GM19351 (cell line): ENCODE measurements at regions not wholly inside any gene's neighbourhood (a gene's known extent, or its start where the extent isn't known, plus 50 kb on each side); places are given as distances from the start of the nearest gene placed in this dataset.
"Not testable (repeated sequence)": the region's sequence is repeated elsewhere in the genome, so short reads cannot be mapped to it uniquely, and the experiment has no call there.

ENCODE experiments used
- ATAC-seq: cut with Tn5 transposase; IDR thresholded peaks from one replicate; pipeline ENCODE4 v1.9.1; 2021; ENCODE audit warnings: mild to moderate bottlenecking, moderate library complexity; ENCODE audit not compliant: unreplicated experiment

DNA sequence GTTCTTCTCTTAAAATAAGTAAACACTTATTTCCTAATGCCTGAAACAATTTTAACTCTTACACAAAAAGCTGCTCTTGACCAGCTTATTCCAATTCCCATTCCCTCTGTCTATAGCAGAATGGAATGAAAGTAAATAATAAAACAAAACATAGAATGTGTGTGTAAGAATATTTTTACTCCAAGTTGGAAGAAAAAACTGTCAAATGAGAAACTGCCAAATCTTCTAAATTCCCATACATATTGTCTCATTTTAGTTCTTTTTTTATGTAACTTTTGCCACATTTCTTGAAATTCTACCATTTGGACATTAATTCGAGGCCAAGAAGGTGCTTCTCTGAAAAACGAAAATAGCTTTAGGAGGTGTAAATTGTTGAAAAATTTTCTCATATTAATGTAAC, 477.1 kb downstream of the FAT4 start:
- ATAC-seq, result no peak

DNA sequence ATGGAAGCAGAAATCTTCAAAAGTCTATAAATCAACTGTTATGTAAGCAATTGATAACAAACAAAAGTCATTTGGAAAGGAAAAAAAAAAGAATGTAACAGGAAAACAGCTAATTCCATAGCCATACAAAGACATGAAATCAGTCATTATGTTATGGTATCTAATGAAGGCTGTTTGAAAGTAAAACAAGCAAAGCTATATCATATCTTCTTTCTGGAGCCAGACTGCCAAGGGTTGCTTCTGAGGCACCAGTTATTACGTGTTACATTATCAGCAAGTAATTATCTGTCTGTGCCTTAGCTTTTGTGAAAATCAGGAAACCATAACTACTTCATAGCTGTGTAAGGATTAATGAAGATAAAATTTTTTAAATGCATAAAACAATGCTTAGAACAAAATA, 480.2 kb downstream of the FAT4 start:
- ATAC-seq, result no peak

- ATAC-seq, result no peak
Measured at GRCh38 chr4:125796138-125796537, 481.4 kb downstream of the FAT4 start.

- ATAC-seq, result not testable (repeated sequence)
Measured at GRCh38 chr4:125797621-125798020, 482.9 kb downstream of the FAT4 start.

- no peak for ATAC-seq
Measured at GRCh38 chr4:125801373-125801772, 486.6 kb downstream of the FAT4 start.

DNA sequence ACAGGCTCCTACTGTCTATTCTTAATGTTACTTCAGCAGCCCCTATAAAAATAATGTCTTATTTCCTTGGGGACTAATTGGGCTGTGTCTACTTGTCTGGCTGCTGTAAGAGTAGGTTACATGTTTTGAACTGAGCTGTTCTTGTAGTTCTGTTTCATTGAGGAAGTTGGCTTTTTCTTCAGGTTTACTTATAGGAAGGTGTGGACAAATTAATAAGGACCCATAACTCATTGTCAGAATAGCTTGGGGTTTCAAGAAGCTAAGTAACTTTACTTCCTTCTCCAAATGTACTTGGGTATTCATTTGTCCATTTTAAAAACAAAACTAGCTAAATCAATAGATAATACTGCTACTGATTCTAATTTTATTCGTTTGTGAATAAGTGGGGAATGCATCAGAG, 487.2 kb downstream of the FAT4 start:
- no peak for ATAC-seq

DNA sequence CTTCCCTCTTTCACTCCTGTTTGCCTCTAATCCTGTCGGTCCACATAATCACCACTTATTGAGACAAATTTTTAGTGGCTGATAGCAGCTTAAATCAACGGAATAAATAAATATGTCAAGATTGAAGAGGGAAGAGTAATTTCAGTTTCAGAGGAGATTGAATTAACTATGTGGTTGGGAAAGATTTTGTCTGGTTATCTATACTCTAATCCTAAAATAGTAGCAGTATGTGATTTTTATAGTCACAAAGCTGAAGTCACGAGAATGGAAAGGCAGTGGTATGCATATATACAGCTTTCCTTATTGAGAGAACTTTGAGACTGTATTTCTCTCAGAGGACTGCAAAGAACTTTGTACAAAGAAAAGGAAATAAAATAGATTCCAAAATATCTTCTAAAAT, 493.3 kb downstream of the FAT4 start:
- no peak for ATAC-seq

DNA sequence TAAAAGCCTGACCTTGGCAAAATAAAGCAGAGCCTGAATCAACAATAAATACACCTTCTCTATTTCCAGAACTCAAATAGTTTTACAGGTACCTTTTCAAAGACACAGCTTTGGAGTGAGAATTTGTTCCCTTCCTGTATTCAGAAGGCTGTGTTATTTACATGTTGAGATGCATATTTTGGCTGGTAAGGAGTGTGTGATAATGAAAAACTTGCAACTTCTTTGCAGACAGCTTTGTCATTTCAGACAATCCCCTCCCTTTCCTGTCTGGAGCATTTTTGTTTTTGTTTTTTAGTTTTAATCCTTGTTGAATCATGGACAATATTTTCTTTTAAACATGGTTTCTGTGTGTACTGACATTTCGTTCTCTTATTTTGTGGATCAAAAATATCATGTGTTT, 493.8 kb downstream of the FAT4 start:
- ATAC-seq, result no peak

- ATAC-seq, result no peak
Measured at GRCh38 chr4:125811892-125812291, 497.1 kb downstream of the FAT4 start.

DNA sequence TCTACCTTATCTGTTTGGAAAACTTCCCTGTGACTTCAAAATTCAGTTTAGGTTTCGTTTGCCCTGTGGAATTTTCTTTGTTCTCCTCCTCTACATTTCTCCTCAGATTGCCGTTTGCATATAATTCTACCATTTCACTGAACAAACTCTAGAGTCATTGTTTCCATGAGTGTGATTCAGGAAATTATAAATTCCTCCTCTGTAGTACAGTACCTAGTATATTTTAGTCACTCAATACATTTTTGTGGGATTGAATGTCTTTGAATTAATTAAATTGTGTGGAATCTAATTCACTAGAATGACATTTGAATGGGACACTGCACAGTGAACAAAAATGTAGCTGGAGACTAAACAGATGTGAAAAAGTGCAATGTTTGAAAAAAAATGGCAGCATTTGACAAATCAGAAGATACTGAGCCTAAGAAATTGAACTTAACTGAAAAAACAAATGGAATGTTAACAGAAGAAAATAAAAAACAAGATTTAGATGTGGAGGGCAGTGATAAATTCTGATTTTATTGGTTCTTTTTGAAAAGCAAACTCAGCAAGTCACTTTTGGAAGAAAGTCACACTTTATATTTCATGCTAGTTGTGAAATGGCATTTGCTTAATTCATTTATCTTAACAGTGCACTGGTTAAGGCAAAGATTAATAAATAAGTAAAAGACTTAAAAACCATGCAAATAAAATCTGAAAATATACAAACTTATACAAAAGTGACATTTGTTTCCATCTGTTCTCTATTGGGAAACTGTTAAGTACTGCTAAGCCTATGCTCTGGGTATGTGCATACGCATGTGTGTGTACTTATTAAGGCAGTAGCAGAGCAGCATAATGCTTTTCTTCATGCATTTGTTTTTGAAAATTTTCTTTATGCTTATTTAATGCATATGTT, 512.3 kb downstream of the FAT4 start:
- ATAC-seq, result no peak

GRCh38 chr4:125827696-125828052, 512.9 kb downstream of the FAT4 start:
- ATAC-seq, result no peak

- no peak for ATAC-seq
Measured at GRCh38 chr4:125828346-125828745, 513.6 kb downstream of the FAT4 start.

DNA sequence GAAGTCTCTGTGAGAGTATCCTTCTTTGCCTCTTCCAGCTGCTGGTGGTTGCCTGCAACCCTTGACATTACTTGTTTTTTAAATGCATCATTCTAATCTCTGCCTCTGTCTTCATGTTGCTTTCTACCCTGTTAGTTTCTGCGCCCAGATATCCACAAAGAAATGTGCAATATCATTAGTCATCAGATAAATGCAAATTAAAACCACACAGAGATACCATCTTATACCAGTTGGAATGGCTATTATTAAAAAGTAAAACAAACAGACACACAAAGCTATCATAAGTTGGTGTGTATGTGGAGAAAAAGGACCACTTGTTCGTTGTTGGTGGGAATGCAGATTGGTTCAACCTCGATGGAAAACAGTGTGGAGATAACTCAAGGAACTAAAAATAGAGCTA, 517.4 kb downstream of the FAT4 start:
- no peak for ATAC-seq

GRCh38 chr4:125836597-125837195, 521.9 kb downstream of the FAT4 start:
- ATAC-seq, result no peak

DNA sequence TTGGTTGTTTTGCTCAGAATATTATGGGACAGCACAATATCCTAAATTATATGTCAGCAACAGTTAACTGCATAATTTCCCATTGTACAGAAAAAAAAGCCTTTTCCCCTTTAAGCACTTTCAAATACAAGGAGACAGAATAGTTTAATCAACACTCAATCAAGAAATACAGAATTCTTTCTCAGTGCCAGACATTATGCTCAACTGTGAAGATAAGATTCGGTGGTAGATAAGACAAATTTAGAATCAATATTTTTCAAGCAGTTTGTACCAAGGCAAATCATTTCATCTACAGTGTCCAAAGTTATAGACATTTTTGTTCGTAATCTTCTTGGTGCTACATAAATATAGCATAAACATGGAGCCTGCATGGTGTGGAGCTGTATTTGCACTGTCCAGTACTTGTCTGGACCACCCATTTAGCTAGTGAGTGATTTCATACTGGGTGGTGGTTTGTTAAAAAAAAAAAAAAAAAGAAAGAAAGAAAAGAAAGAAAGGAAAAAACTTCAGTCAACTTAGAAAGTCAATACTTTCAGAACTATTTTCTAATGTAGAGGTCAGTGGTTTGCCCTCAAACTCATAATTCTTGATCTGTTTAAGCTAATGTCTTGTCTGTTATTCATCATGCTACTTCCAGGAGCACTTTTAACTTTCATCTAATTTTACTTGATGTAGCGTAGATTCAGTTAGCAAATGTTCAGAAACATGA, 522.9 kb downstream of the FAT4 start:
- ATAC-seq, result no peak

GRCh38 chr4:125838202-125838601, 523.4 kb downstream of the FAT4 start:
- ATAC-seq, result no peak

DNA sequence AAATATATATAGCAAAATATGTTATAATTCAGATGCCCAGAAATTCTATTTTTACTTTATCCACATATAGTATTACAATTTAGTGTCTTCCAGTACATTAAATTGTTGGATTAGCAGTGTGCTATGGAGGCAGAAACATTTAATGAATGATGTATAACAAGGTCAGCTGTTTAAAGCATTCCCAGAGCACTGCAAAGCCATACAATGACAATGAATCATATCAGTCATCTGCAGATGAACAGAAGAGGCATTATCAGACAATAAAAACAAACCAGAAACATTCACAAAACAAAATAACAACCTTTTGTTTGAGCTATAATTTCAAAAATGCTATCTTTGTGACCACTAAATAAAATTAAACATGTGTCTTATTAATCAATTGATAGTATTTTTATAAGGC, 524.2 kb downstream of the FAT4 start:
- no peak for ATAC-seq

DNA sequence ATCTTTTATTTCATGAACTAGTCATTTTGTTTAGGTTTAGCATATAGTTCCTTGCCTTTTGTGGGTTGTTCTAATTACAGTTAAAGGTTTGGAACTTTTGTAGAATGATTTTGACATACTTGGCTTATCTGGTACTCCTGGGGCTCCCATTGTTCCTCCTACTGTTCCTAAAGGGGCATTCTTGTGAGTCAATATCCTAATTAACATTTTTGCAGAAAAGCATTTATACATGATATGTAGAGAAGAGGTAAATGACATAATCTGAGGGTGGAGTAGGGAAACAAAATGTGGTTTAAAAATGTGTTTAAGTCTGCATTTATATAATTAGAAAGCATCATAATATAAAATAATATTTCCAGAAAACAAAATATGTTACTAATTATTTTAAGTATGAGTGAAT, 529.2 kb downstream of the FAT4 start:
- ATAC-seq, result no peak

DNA sequence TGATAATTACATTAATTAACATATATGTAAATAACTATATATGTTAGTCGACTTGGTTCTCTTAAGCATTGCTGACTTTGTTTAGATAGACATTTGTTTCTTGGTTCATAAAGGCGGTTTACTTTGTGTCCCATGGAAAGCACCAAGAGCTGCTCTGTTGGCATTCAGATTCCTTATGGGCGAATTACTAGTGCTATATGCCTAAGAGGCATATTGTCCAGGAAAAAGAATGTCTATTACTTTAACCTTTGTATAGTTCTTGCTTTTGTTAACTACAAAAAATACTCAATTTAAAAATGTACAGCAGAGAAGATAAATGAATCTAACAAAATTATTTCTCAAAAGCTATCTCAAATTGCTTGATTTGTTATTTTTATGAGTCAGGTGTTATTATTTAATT, 532.8 kb downstream of the FAT4 start:
- ATAC-seq, result no peak

- no peak for ATAC-seq
Measured at GRCh38 chr4:125849869-125850268, 535.1 kb downstream of the FAT4 start.

DNA sequence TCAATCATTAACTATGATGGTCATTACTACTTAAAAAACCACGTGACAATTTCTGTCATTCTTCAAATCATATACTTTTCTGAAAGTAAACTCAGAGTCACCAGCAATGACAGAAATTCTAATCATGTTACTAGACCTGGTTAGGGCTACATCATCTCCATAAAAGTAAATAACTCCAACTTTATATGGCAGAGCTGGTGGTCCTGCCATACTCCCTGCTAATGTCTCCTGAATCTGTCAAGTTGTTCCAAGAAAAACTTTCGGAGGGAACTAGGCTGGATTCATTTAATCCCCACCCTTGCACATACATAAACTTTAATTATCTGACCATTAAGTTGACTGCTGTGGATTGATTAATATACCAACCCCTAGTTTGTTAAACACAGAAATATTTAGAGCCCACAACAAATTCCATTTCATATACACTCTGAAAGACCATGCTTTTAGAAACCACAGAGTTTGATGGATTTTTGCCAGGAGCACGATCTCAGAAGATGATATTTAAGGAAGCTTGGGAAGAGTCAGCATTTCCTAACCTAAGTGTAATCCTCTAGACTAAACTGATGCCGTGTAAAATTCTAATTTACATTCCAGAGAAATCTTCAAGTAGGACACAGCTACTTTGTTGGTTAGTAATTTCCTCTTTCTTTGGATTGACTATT, 577.0 kb downstream of the FAT4 start:
- ATAC-seq, result no peak
